ENCODE measurements at regions not wholly inside any gene's neighbourhood (a gene's known extent, or its start where the extent isn't known, plus 50 kb on each side); places are given as distances from the start of the nearest gene placed in this dataset.

GRCh38 chr2:220463876-220464275, 836.4 kb downstream of the SLC4A3 start:
- no peak for DNase-seq (ENCODE audit: low read depth)
- no peaks in the 10 kb centered on the region for H3K36me3 ChIP-seq (ENCODE audit: control insufficient read depth, insufficient read depth, low read length)
- TF ChIP-seq, protein P1, sequence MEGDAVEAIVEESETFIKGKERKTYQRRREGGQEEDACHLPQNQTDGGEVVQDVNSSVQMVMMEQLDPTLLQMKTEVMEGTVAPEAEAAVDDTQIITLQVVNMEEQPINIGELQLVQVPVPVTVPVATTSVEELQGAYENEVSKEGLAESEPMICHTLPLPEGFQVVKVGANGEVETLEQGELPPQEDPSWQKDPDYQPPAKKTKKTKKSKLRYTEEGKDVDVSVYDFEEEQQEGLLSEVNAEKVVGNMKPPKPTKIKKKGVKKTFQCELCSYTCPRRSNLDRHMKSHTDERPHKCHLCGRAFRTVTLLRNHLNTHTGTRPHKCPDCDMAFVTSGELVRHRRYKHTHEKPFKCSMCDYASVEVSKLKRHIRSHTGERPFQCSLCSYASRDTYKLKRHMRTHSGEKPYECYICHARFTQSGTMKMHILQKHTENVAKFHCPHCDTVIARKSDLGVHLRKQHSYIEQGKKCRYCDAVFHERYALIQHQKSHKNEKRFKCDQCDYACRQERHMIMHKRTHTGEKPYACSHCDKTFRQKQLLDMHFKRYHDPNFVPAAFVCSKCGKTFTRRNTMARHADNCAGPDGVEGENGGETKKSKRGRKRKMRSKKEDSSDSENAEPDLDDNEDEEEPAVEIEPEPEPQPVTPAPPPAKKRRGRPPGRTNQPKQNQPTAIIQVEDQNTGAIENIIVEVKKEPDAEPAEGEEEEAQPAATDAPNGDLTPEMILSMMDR (IDR thresholded peaks at IDR 0.05; ENCODE audit: insufficient read depth, low read depth, low read length) = no peak
- H3K27me3 ChIP-seq (ENCODE audit: control insufficient read depth, insufficient read depth, low read length) = no peaks in the 10 kb centered on the region
- CTCF ChIA-PET = no interaction called here
- H3K4me3 ChIP-seq (ENCODE audit: low read depth, low read length) = no peak overlapping the region
- POLR2A ChIA-PET = no interaction called here

DNA sequence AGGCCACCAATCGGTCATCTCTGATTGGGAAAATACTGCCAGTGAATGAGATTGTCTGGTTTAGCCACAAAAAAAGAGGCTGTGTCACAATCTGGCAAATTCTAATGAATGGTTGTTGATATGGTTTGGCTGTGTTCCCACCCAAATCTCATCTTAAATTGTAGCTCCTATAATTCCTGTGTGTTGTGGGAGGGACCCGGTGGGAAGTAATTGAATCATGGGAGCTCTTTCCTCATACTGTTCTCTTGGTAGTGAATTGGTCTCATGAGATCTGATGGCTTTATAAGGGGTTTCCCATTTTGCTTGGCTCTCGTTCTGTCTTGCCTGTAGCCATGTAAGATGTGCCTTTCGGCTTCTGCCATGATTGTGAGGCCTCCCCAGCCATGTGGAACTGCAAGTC, 838.3 kb downstream of the SLC4A3 start:
- POLR2A ChIA-PET = interaction anchor here (0.6 kb wide), 1 partner anchor 15 kb away, joined by 7 read pairs; no protein-coding TSS in a partner anchor
- H3K36me3 ChIP-seq (ENCODE audit: control insufficient read depth, insufficient read depth, low read length) = no peaks in the 10 kb centered on the region
- no peak for DNase-seq (ENCODE audit: low read depth)
- TF ChIP-seq, protein P1 (IDR thresholded peaks at IDR 0.05; ENCODE audit: insufficient read depth, low read depth, low read length) = no peak
- CTCF ChIA-PET = no interaction called here
- no peaks in the 10 kb centered on the region for H3K27me3 ChIP-seq (ENCODE audit: control insufficient read depth, insufficient read depth, low read length)
- H3K4me3 ChIP-seq (ENCODE audit: low read depth, low read length) = no peak overlapping the region

GRCh38 chr2:220466251-220466691, 838.8 kb downstream of the SLC4A3 start:
- TF ChIP-seq, protein P1 (IDR thresholded peaks at IDR 0.05; ENCODE audit: insufficient read depth, low read depth, low read length) = no peak
- peak; percentile 75 for DNase-seq (ENCODE audit: low read depth)
- Histone ChIP-seq H3K4me3 (ENCODE audit: low read depth, low read length) (no peak overlapping the region), H3K27me3 (ENCODE audit: control insufficient read depth, insufficient read depth, low read length) (no peaks in the 10 kb centered on the region), H3K36me3 (ENCODE audit: control insufficient read depth, insufficient read depth, low read length) (no peaks in the 10 kb centered on the region)
- POLR2A ChIA-PET = interaction anchor here (0.6 kb wide), 1 partner anchor 15 kb away, joined by 7 read pairs; no protein-coding TSS in a partner anchor
- CTCF ChIA-PET = no interaction called here

- H3K4me3 ChIP-seq (ENCODE audit: low read depth, low read length) = no peak overlapping the region
- ChIA-PET CTCF (interaction anchor here (0.5 to 1.1 kb wide), 2 partner anchors 65 to 154 kb away, joined by 3 to 4 read pairs; no protein-coding TSS in a partner anchor), POLR2A (interaction anchor here (1.0 kb wide), 1 partner anchor 30 kb away, joined by 3 read pairs; no protein-coding TSS in a partner anchor)
- H3K27me3 ChIP-seq (ENCODE audit: control insufficient read depth, insufficient read depth, low read length) = no peaks in the 10 kb centered on the region
- peak; percentile 41 for DNase-seq (ENCODE audit: low read depth)
- no peaks in the 10 kb centered on the region for H3K36me3 ChIP-seq (ENCODE audit: control insufficient read depth, insufficient read depth, low read length)
- TF ChIP-seq, protein P1 (IDR thresholded peaks at IDR 0.05; ENCODE audit: insufficient read depth, low read depth, low read length) = no peak
Measured at GRCh38 chr2:220469201-220469600, 841.8 kb downstream of the SLC4A3 start.

DNA sequence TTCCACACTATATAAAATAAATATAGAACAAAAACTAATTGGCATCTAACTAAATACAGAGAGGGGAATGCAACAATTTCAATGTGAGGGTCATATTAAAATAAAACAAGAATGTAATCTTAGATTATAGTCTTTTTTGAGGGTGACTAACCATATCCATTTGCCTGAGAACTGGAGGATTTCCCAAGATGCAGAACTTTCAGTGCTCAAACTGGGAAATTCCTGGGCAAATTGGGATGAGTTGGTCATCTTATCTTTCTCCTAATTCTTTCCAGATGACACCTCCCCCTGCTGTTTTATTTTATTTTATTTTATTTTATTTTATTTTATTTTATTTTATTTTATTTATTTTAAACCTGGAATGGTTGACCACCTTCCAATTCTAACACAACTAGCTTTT, 846.2 kb downstream of the SLC4A3 start:
- POLR2A ChIA-PET = no interaction called here
- DNase-seq (ENCODE audit: low read depth) = no peak
- Histone ChIP-seq H3K27me3 (ENCODE audit: control insufficient read depth, insufficient read depth, low read length) (no peaks in the 10 kb centered on the region), H3K4me3 (ENCODE audit: low read depth, low read length) (no peak overlapping the region), H3K36me3 (ENCODE audit: control insufficient read depth, insufficient read depth, low read length) (no peaks in the 10 kb centered on the region)
- CTCF ChIA-PET = no interaction called here
- TF ChIP-seq, protein P1 (IDR thresholded peaks at IDR 0.05; ENCODE audit: insufficient read depth, low read depth, low read length) = no peak
